NCI-H510A (cell line): ENCODE measurements at regions not wholly inside any gene's neighbourhood (a gene's known extent, or its start where the extent isn't known, plus 50 kb on each side); places are given as distances from the start of the nearest gene placed in this dataset.
"Not testable (repeated sequence)": the region's sequence is repeated elsewhere in the genome, so short reads cannot be mapped to it uniquely, and the experiment has no call there.

ENCODE experiments used
- DNase-seq: peaks from one replicate; lab custom pipeline; 2025; lab: John Stamatoyannopoulos, UW

GRCh38 chr4:149870008-149870407 is 54.4 kb upstream of the IQCM start:
- DNase-seq: no peak

DNA sequence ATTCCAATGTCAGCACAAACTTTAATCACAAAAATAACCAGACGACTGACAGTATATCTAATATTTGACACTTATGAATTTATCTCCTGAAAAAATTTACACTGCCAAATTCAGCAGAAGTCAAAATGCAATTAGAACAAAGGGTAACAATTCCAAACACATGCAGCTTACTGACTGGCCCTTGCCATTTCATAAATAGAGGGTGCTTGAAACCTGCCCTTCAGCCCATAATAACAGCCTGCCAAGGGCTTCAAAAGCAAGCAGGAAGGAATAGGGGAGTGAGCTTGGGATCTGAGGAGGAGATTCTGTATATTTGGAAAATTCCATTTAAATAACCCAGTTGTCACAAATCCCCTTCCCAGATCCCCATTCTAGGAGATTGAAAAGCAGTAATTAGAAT is 66.1 kb upstream of the IQCM start:
- no peak for DNase-seq

GRCh38 chr4:149882251-149882650 is 66.6 kb upstream of the IQCM start:
- DNase-seq: no peak

DNA sequence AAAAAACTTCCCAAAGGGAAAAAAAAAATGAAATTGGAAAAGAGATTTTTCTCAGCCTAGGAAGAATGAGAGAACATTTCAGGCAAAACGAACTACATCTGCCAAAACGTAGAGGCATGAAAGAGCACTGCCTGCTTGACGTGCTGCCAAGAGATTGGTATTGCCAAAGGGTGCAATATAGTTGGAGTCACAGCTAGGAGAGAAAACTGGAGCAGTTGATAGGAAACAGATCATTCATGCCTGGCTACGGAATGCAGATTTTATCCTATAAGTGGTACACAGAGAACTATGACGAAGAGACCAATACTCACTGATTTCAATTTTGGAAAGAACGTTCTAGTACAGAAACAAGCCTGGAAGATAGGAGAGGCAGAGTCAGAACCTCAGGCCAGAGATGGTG is 68.4 kb upstream of the IQCM start:
- DNase-seq: no peak

- DNase-seq: no peak
These were observed 69.0 kb upstream of the IQCM start for GRCh38 chr4:149884529-149885181.

- DNase-seq: no peak
These were observed 70.3 kb upstream of the IQCM start for GRCh38 chr4:149885896-149886295.

DNA sequence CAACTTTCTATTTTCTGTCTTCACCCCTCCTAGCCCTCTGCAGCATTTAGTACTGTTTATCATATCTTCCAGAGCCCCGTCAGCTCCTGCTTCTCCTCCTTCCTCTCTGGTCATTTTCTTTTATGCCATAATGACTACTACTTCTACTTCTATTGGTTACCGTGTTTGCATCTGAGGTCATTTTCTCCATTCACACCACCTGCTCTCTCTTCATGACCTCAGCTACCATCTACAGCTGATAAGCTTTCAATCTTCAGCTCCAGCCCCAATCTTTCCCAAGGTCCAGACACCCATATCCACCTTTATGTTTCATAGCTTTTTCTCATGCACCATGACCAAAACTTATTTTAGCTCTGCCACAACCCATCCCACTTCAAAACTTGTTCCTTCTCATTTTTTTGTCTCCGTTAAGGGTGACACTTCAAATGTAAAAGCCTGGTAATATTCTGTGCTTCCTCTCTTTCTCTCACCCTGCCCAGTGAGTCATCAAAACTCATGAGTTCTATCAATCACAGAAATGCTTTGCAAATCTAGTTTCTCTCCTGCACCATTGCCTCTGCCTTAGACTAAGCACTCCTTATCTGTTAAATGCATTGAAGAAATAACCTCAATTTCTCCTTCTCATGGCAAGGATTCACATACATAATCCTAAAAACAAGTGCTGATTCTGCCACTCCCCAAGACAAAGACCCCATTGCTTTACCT is 71.3 kb upstream of the IQCM start:
- no peak for DNase-seq

DNA sequence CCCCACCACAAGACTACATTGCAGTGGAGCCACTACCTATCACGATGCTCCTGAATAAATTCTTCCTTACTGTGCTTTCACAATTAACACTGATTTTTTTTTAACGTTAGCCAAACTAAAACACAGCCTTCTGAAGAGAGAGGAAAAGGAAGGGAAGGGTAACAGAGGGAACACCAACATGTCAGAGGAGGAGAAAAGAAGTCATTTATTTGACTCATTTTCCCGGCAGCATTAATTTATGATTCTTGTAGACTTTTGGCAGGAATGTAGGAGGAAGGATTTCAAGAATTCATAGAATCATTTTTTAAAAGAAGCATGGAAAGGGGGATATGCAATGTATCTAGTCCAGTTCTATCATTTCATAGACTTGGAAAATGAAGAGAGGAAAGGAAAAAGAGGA is 74.3 kb upstream of the IQCM start:
- no peak for DNase-seq

DNA sequence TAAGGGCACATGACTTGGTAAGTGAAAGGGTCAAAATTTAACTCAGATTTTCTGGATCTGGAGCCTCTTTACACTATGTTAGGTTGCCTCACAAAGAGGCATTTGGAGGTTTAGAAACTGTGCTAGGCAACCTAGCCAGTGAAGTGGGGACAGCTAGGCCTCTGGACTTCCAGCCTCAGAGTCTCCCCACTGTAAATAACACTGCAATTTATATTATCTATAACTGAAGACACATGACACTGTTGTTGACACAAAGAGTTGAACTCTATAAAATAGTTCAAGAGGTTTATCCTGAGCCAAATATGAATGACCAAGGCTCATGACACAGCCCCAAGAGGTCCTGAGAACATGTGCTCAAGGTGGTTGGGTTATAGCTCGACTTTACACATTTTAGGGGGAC is 74.9 kb upstream of the IQCM start:
- no peak for DNase-seq

GRCh38 chr4:149891426-149891825 is 75.8 kb upstream of the IQCM start:
- no peak for DNase-seq

- no peak for DNase-seq
These were observed 80.8 kb upstream of the IQCM start for GRCh38 chr4:149896432-149896831.

GRCh38 chr4:149897783-149898182 is 82.1 kb upstream of the IQCM start:
- no peak for DNase-seq

DNA sequence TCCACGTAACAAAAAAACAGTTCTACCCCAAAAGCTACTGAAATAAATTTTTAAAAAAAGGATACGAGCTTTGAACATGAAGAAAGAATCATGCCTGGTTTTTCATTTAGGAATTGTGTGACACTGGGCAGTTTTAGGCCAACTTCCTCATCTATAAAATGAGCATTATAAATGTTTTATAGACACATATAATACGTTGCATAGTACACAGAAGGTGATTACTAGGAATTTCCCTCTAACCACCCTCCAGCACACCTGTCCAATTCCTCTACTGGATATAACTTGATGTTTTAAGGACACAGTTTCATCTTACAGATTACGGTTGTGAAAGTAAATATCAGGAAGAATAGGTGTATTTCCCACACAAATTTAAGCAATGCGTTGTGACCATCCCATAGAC is 85.5 kb upstream of the IQCM start:
- no peak for DNase-seq

DNA sequence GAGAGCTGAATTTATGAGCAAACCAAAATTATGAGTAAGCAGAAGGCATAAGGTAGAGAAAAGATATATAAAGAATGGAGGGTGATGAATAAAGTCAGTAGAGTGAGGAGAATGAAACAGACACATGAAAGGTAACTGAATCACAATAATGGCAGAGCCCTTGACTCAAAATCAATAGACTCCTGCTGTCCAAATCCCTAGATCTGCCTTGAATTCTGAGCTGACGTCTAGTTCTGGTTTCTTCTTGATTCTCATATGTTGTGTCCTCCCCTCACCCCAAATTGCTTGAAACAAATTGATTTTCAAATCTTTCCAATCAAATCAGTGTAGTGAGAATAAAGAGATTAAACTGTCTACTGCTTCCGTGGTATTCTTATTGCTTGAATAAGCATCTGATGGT is 86.6 kb upstream of the IQCM start:
- DNase-seq: no peak

- DNase-seq: no peak
These were observed 94.5 kb upstream of the IQCM start for GRCh38 chr4:149910177-149910576.

- DNase-seq: no peak
These were observed 95.1 kb upstream of the IQCM start for GRCh38 chr4:149910604-149911350.

- DNase-seq: no peak
These were observed 95.7 kb upstream of the IQCM start for GRCh38 chr4:149911354-149911753.

DNA sequence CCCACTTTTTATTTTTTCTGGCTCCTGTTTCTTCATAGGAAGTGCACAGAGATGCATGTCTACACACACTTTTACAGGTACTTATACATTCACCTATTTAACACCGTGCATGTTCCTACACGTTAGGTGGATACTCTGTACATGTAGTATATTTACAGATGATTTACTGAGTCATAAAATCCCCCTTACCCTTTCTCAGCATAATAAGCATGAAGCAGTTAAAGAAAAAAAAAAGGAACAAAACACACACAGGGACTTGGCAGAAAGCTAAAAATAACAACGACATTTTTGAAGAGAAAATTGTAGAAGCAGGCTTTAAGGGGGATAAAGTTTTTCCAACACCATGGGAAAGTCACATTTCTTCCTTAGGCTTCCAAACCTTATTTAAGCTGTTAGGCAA is 96.4 kb upstream of the IQCM start:
- DNase-seq: no peak

DNA sequence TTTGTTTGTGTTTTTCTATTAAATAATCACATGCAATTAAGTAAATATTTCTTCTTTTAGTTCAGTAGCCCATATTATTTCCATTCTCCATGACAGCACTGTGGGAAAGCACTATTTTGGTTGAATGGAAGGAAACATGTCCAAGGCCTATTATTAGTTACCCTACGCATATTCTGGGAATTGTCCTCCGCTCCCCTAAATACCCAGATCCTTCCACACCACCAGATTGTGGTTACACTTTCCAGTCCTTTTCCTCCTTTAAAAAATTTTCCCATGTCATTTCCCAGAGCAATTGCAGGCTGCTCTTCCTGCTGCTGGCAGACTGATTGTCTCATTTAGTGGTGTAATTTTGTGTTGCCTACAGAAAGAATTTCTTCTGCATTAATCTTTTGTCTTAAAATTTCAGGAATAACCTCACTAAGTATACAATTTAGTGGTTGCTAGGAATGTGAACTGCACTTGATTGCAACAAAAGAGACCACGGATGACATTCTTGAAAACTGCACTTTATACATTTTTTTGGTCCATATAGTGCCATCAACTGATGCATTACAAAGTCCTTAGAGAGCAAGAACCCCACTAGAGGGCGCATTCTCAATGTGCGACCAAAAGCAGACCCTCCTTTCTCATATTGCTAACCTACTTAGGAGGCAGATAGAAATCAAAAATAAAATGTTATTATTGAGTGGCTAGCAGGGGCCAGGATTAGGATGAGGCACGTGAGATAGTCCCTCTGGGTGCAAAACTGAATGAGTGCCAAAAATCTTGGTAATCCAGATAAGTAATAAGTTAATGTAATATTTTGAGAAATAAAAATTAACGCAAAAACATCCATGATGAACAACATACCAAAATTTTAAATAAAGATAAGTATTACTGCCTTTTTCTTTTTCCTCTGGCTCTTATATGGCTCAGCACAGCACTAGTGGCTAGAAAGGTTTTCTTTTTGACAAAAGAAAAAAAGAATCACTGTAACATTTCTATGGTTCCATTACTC is 98.8 kb upstream of the IQCM start:
- no peak for DNase-seq

GRCh38 chr4:149915735-149916134 is 100.1 kb upstream of the IQCM start:
- not testable (repeated sequence) for DNase-seq

DNA sequence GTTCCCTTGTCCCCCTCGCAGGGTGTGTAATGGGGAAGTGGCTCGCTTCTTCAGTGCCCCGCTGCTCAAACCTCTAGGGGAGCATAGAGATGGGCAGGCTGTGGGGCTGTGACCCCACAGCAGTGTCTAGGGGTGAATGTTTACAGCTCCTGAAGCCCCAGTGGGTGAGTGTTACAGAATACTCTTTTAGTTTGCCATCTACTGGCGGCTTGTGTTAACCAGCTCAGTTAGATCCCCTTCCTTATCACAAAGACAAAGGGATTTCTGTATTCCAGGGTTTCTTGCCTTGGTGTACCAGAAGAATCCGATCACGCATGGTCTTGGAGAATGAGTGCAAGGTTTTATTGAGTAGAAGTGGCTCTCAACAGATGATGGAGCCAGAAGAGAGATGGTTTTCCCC is 108.1 kb upstream of the IQCM start:
- no peak for DNase-seq

- no peak for DNase-seq
These were observed 111.9 kb upstream of the IQCM start for GRCh38 chr4:149927514-149927913.
